ENCODE measurements at regions not wholly inside any gene's neighbourhood (a gene's known extent, or its start where the extent isn't known, plus 50 kb on each side); places are given as distances from the start of the nearest gene placed in this dataset.
"Not testable (repeated sequence)": the region's sequence is repeated elsewhere in the genome, so short reads cannot be mapped to it uniquely, and the experiment has no call there.

DNA sequence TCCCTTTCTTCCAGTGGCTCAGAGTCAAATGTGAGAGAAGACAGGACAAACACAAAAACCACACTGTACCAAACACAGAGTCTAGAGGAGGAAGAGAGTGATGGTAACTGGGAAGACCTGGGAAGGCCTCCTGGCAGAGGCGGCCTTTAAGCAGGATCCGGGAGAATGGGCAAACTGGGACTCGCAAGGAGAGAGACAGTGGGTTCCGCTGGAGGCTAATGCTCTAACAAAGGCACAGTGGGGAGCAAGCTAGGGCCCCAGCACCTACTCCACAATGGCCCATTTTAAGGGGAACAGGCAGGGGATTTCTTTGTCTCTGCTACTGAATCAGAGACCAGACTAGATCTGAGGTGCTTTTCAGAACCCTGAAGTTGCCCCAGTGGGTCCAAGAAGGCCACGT is 81.4 kb upstream of the HES1 start:
- in situ Hi-C loops (cut with MboI; ENCODE audit: low sequenced_read_pairs), result no loop called here

DNA sequence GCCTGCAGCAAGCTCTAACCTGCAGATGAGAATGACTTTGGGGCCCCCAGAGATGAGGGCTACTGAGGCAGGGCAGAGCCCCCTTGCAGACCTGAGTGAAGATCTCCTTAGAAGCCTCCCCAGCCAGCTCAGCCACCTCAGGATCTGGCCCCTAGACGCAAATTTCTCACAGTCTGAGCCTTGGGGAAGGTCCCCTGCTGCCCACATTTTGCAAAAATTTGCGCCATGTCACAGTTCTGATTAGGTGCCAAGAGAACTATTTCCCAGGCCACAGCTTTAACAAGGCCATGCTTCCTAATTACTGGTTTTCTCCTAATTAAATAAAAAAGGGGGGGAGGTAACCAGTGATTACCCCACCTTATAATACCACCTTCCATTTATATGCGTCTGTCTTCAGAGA is 81.0 kb upstream of the HES1 start:
- in situ Hi-C loops (cut with MboI; ENCODE audit: low sequenced_read_pairs), result no loop called here

DNA sequence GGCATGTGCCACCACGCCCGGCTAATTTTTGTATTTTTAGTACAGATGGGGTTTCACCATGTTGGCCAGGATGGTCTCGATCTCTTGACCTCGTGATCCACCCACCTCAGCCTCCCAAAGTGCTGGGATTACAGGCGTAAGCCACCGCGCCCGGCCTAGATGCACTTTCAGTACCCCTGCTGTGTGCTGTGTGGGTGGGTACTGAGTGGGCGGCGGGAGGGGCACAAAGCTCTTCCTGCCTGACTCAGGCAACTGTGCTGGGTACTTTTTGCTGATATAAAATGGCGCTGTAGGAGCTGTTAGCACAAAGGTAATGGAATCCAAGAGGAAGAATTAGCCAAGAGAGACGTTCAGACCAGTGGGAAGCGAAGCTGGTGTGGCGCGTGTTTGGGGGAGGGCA is 79.6 kb upstream of the HES1 start:
- in situ Hi-C loops (cut with MboI; ENCODE audit: low sequenced_read_pairs), result not testable (repeated sequence)

DNA sequence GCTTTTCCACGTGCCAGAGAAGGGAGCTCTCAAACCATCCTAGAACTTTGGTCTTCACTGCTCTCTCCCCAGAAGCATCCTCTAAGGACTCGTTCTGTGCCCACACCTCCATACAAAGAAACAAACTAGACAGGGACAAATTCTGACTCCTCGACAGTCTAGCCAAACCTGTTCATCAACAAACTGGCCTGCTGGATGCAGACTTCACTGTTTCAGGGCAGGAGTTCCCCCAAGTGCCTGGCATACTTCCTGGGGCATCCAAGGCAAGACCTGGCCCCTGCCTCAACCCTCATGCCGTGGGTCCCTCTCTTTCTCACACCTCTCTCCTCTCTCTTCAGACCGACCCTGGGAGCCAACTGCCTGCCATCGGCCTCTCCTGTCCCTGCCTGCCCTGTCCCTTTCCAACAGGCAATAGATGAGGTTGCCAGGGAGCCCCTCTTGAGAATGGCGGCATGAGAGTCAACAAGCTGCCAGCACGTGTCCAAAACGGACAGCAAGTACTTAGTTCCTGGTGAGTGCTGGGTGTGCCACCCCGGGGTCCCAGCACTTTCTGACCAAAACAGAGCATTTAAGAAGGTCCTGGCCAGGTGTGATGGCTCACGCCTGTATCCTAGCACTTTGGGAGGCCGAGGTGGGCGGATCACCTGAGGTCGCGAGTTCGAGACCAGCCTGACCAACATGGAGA is 79.1 kb upstream of the HES1 start:
- in situ Hi-C loops (cut with MboI; ENCODE audit: low sequenced_read_pairs), result no loop called here

DNA sequence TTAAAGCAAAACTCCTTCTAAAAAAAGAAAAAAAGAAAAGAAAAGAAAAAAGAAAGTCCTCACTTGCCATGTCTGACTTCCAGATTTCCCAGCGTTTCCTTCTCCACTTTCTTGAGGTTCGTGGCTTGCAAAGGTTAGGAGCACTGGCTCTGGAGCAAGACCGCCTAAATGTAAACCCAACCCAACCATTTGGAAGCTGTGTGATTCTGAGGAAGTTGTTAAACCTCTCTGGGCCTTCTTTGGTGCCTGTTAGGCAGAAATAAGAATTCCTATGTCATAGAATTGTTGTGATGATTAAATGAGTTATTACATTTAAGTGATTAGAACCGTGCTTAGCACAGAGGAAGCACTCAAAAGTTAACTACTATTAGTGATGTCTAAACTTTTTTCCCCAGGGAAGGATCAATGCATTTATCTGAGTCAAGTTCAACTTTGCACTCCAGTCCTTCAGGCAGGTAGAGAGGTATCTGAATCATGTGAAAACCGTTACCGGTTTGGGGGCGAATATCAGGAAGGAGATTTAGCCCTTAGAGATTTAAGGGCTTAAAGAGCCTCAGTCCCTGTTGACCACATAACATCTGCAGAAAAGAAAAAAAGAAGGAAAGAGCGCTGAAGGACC is 78.3 kb upstream of the HES1 start:
- in situ Hi-C loops (cut with MboI; ENCODE audit: low sequenced_read_pairs), result no loop called here

DNA sequence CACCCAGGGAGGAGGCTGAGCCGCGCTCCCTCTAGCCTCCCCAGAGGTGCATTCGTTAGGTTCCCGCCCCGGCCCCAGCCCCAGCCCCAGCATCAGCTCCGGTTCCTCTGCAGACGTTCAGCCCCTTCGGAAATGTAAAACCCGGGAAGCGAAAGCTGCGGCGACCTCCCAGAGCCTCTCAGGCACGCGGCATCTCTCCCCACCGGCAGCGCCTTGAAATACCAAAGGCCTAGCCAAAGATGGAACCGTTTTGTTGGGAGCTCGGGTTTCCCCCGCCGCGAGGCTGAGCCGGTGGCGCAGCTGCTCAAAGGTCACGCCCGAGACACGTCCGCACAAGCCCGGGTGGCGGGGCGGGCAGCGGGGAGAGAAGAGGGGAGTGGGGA is 77.8 kb upstream of the HES1 start:
- in situ Hi-C loops (cut with MboI; ENCODE audit: low sequenced_read_pairs), result no loop called here

DNA sequence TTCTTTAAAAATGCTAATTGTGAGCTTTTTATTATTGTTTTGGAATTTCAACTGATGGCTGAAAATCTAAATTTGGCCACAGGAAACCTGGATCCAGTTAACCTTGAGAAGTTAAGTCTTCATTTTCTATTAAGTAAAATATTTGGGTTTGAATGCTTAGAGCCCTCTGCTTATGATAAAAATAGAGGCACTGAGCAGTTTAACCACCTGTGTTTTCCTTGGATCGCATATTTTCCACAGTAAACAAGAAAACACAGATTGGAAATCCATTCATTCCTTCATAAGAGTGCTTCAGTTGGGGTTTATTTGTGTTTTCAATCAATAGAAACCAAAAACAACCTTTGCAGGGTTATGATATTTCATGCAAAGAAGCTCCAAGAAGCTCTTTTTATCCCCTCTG is 77.2 kb upstream of the HES1 start:
- in situ Hi-C loops (cut with MboI; ENCODE audit: low sequenced_read_pairs), result no loop called here

DNA sequence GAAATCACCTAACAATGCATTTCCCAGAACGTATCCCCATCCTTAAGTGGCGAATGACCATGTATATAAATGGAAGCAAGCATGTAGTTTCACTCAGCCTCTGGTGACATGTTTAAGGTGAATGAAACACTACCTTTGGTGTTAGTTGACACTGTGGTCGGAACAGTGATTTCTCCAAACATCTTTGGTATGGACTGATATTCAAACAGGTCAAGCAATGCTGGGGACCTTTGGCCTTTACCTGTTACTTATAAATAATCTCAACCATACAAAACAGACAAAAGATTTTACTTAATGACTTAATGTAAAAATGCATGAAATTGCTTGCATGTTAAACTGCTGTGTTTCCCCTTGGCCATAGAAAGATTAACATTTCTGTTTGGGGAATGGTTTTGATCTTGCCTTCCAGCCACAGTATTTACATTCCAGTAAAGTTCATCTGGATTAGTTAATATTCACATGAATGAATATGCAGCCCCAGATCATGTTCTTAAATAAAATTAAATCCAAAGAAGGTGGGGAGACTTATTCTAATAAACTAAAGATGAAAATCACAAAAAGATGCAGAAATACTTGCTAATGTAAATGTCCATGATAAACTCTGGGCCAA is 74.4 kb upstream of the HES1 start:
- in situ Hi-C loops (cut with MboI; ENCODE audit: low sequenced_read_pairs), result no loop called here

DNA sequence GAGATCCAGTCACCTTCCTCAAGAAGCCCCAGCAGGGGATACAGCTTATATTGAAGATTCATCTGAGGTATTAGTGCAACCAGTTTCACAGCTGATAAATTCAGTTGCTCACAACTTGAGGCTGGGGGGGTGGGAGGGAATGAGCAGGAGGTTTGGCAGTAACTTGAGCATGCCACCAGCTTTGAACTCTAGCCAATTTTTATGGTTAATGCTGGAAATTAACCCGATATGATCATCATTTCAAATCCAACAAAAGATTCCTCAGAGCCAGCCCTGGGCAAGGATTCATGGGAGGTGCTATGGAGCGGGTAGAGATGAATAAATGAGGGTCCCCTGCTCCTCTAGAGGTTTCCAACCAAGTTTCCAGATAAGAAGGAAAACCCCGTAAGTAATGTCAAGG is 73.1 kb upstream of the HES1 start:
- in situ Hi-C loops (cut with MboI; ENCODE audit: low sequenced_read_pairs), result no loop called here

DNA sequence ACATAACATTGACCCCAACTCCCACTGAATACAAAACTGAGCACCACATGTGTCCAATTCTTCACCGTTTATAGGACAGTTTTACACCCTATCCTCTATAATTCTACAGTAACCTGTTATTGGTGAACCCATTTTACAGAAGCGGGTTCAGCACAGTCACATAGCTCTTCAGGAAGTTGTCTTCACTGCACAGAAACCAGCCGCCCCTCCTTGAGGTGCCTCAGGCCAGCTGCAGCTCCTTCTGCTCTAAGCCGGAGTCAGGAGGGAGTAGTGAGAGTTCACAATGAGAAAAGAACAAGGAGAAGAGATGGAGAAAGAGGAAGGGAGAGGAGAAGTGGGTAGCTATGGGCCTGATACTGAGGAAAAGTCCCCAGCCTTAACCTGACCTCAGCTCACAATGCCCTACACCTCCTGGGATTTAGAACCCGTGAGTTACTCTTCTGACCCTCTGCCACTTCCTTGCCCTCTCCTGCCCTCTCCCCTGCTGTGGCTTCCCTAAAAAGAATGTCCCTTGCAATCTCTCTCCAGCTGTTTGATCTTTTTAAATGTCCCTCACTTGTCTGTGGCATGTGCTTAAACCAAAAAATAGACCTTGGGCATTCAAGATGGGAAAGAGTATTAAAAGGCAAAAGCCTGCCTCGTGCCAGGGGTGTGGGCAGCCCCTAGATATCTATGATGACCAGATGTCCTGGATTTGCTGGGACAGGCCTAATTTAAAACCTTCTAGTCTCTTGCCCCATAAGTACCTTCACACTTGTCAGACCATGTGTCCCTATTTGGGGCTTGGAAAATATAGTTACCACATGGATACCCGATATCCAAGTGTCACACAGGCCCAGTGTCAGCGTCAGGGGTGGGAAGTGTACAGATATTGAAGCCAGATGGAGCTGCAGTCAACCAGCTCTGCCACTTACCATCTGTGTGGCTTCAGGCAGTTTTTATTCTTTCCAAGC is 71.3 kb upstream of the HES1 start:
- in situ Hi-C loops (cut with MboI; ENCODE audit: low sequenced_read_pairs), result no loop called here

DNA sequence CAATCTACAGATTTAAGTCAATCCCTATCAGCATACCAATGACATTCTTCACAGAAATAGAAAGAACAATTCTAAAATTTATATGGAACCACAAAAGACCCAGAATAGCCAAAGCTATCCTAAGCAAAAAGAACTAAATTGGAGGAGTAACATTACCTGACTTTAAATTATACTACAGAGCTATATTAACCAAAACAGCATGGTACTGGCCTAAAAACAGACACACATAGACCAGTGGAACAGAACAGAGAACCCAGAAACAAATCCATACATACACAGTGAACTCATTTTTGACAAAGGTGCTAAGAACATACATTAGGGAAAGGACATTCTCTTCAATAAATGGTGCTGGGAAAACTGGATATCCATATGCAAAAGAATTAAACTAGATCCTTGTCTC is 68.6 kb upstream of the HES1 start:
- in situ Hi-C loops (cut with MboI; ENCODE audit: low sequenced_read_pairs), result not testable (repeated sequence)

DNA sequence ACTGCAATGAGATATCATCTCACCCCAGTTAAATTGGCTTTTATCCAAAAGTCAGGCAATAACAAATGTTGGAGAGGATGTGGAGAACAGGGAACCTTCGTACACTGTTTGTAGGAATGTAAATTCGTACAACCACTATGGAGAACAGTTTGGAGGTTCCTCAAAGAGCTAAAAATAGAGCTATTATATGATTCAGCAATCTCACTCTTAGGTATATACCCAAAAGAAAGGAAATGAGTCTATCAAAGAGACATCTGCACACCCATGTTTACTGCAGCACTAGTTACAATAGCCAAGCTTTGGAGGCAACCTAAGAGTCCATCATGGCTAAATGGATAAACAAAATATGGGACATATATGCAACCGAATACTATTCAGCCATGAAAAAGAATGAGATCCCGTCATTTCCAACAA is 68.0 kb upstream of the HES1 start:
- in situ Hi-C loops (cut with MboI; ENCODE audit: low sequenced_read_pairs), result no loop called here

DNA sequence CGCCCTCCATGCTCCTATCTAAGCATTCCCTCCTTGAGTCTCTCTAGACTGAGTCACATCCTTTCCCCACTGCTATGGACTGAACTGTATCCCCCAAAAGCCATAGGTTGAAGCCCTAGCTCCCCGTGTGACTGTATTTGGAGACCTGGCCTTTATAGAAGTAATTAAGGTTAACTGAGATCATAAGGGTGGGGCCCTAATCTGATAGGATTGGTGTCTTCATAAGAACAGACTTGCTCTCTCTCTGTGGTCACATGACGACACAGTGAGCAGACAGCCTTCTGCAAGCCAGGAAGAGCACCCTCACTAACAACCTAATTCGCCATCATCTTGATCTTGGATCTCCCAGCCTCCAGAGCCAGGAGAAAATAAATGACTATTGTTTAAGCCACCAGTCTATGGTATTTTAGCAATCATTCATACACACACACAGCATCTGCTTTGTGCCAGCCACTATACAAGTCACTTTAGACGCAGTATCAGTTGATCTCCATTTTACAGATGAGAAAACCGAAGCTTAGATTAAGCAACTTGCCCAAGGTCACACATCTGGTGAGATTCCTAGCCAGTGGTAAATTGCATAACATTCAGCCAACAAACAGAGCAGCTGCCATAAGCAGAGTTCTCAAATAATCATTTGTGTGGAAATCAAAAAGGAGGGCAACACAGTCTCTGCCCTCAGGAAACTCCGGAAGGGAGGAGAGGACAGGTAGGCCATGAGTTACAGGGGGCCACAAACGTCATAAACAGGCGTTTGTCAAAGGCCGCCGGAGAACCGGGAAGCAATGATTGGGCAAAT is 66.3 kb upstream of the HES1 start:
- in situ Hi-C loops (cut with MboI; ENCODE audit: low sequenced_read_pairs), result no loop called here

DNA sequence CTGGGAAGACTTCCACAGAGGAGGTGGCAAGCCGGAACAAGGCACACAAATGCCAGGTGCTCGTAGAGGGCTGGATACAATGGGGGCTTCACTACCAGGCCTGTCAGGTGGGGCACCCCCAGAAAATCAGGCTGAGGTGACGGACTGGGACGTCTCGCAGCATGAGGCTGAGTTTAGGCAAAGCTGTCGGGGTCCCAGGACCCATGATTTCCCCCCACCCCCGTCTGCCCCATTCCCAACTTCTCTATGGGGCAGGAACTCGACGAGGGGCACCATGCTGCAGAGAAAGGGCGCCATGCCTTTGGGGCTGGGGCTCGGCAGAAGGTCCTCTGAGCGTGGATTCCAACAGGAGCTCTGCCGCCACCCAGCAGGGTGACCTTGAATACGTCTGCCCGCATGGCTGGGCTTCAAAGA is 65.7 kb upstream of the HES1 start:
- in situ Hi-C loops (cut with MboI; ENCODE audit: low sequenced_read_pairs), result no loop called here

DNA sequence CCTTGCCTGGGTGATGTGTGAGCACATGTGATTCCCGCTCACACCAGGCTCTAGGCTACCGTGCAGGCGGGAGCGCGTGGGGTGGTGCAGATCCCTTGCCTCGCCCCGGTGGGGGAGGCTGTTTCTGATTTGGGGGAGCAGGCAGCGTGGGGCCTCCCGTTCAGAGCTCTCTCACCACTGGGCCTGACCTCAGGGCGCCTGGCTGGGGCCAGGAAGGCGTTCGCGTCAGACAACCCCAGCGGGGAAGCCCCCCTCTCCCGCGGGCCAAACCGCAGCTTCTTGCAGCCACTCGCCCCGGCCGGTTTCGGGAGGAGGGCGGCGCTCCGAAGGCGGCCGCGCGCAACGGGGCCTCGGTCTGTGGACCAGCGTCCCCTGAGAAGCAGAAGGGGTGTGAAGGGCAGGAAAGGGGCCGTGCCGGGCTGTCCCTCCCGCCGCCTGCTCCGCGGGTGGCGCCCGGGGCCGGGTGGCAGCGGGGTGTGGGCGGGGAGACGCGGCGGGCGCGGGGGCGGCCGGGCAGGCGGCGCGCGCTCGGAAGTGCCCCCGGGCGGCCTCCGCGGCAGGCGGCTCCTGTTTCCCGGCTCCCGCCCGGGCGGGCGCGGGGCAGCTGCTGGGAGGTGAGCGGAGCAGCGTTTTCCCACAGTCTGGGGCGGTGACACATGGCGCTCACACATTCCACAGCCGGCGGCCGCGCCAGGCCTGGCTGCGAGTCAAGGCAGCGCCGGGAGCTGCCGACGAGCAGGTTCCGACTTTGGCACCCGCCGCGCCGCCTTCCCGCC is 65.1 kb upstream of the HES1 start:
- in situ Hi-C loops (cut with MboI; ENCODE audit: low sequenced_read_pairs), result no loop called here

DNA sequence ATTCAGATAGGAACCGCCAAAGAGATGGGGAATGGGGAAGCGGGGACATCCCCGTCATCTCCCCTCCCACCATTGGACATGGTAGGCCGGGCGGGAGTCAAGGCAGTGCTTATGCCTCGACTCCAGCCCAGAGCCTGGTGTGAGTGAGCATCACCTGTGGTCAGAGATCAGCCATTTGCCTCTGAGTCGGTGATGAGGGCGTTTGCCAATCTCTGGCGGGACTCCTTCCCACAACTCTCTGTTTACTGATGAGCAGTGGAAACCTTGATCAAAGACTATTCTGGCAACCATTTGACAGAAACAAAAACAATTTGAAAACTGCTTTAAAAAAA is 63.9 kb upstream of the HES1 start:
- in situ Hi-C loops (cut with MboI; ENCODE audit: low sequenced_read_pairs), result no loop called here

DNA sequence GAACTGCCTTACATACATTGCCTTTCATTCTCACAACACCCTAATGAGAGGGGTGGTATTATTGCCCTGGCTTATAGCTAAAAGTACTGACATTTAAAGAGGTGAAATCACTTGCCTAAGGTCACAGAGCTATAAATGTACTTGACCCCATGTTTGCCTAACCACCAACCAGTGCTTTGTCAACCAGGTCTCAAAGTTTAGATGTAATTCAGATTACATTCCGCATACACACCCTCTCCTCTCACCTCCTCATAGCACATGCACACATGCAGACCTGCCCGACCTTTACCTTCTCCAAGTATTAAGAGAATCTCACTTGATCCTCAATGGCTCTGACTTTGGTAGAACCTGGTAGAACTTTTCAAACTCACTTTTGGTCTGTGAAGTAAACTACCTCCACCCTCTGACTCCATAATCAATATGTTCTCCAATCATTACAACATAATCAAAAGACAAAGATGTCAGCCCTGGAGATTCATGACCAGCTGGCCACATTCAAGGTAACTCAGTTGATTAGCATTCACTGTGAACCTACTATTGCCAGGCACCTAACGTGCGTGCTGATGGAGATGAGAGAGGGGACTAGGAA is 63.2 kb upstream of the HES1 start:
- in situ Hi-C loops (cut with MboI; ENCODE audit: low sequenced_read_pairs), result no loop called here

DNA sequence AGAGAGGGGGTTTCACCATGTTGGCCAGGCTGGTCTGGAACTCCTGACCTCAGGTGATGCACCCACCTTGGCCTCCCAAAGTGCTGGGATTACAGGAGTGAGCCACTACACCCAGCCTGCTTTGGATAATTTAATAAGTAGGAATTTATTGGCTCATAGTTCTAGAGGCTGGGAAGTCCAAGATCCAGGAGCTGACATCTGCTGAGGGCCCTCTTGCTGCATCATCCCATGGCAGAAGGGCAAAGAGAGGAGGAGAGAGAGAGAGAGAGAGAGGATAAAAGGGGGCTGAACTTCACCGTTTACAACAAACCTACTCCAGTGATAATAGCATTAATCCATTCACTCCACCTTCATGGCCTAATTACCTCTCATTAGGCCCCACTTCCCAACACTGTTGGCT is 62.0 kb upstream of the HES1 start:
- in situ Hi-C loops (cut with MboI; ENCODE audit: low sequenced_read_pairs), result no loop called here

DNA sequence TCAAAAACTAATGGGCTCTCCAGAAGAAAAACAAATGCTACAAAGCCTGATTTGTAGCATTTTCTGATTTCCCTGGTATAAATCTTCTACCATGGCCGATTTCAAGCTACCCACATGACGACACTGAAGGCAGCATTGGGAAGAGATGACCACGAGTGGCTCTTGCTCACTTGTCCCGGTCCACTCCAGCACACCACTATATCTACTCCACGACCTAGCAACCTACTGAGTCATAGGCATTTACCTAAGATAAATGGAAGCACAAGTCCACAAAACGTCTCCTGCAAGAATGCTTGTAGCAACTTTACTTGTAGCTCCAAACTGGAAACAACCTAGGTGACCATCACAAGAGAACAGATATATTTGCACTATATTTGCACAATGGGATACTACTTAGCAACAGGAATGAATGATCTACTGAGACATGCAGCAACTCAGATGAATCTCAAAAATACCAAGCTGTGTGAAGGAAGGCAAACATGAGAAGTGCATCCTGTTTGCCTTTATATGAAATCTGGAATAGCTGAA is 60.8 kb upstream of the HES1 start:
- in situ Hi-C loops (cut with MboI; ENCODE audit: low sequenced_read_pairs), result no loop called here
